Liver (tissue), 8 donors: ENCODE measurements at regions not wholly inside any gene's neighbourhood (a gene's known extent, or its start where the extent isn't known, plus 50 kb on each side); places are given as distances from the start of the nearest gene placed in this dataset.

Experiments used
- DNase-seq: peaks from one replicate; pipeline ENCODE4 v3.0.0-alpha.2; 2017; ENCODE audit warnings: low spot score
- H3K27ac ChIP-seq, 2 donors: one replicate each; pipeline ENCODE4 v1.7.0; 2013; ENCODE audit warnings: inconsistent platforms in 2 of 2, low read length in 2 of 2, control low read depth in 1 of 2, low read depth in 1 of 2, mild to moderate bottlenecking in 1 of 2
- H3K27me3 ChIP-seq, 4 donors: one replicate each; pipeline versions ENCODE4 v1.6.1 to v1.7.0; 2013; ENCODE audit warnings: low read length in 3 of 4, inconsistent platforms in 1 of 4, mild to moderate bottlenecking in 1 of 4, moderate library complexity in 1 of 4; ENCODE audit not compliant: control insufficient read depth in 4 of 4, insufficient read depth in 4 of 4
- H3K36me3 ChIP-seq, 4 donors: one replicate each; pipeline versions ENCODE4 v1.6.1 to v1.7.0; 2013; ENCODE audit warnings: low read length in 3 of 4, mild to moderate bottlenecking in 3 of 4, low read depth in 1 of 4, moderate library complexity in 1 of 4; ENCODE audit not compliant: control insufficient read depth in 4 of 4, insufficient read depth in 3 of 4
- H3K4me1 ChIP-seq, 4 donors: one replicate each; pipeline versions ENCODE4 v1.6.1 to v1.7.0; 2013; ENCODE audit warnings: low read length in 3 of 4, mild to moderate bottlenecking in 3 of 4, moderate library complexity in 1 of 4; ENCODE audit not compliant: control insufficient read depth in 4 of 4, insufficient read depth in 4 of 4
- H3K4me3 ChIP-seq, 3 donors: one replicate each; pipeline versions ENCODE4 v1.6.1 to v1.7.0; 2013; ENCODE audit warnings: low read length in 3 of 3, control low read depth in 1 of 3, low read depth in 1 of 3, mild to moderate bottlenecking in 1 of 3
- H3K9ac ChIP-seq, 2 donors: one replicate each; pipeline ENCODE4 v1.7.0; 2013; ENCODE audit warnings: low read length in 2 of 2, mild to moderate bottlenecking in 2 of 2, moderate library complexity in 2 of 2, control low read depth in 1 of 2, low read depth in 1 of 2
- H3K9me3 ChIP-seq, 4 donors: one replicate each; pipeline versions ENCODE4 v1.6.1 to v1.7.0; 2013; ENCODE audit warnings: low read length in 3 of 4; ENCODE audit not compliant: control insufficient read depth in 4 of 4
- ATF3 ChIP-seq: IDR thresholded peaks from 2 replicates; pipeline ENCODE4 v1.6.1; 2016; ENCODE audit warnings: antibody characterized with exemption
- EGR1 ChIP-seq, 2 donors: IDR thresholded peaks; 2 replicates each; pipeline ENCODE4 v1.6.1; 2016 to 2018; ENCODE audit warnings: antibody characterized with exemption in 2 of 2, low read depth in 2 of 2
- FOXA1 ChIP-seq: IDR thresholded peaks from 2 replicates; pipeline ENCODE4 v1.6.1; 2016; ENCODE audit warnings: antibody characterized with exemption
- FOXA2 ChIP-seq: IDR thresholded peaks from 2 replicates; pipeline ENCODE4 v1.6.1; 2016; ENCODE audit warnings: antibody characterized with exemption
- GABPA ChIP-seq, 2 donors: IDR thresholded peaks in 1 of 2; conservative IDR thresholded peaks in 1 of 2; 2 replicates each; pipeline ENCODE4 v1.6.1; 2016; ENCODE audit warnings: antibody characterized with exemption in 2 of 2, mild to moderate bottlenecking in 1 of 2, moderate library complexity in 1 of 2
- HNF4A ChIP-seq, 2 donors: conservative IDR thresholded peaks; 2 replicates each; pipeline ENCODE4 v1.6.1; 2016; ENCODE audit warnings: antibody characterized with exemption in 2 of 2, mild to moderate bottlenecking in 2 of 2
- HNF4G ChIP-seq: IDR thresholded peaks from 2 replicates; pipeline ENCODE4 v1.6.1; 2016; ENCODE audit warnings: antibody characterized with exemption
- JUND ChIP-seq, 2 donors: IDR thresholded peaks; 2 replicates each; pipeline ENCODE4 v1.6.1; 2016; ENCODE audit warnings: antibody characterized with exemption in 2 of 2
- MAX ChIP-seq: IDR thresholded peaks from 2 replicates; pipeline ENCODE4 v1.6.1; 2016; ENCODE audit warnings: antibody characterized with exemption
- NR2F2 ChIP-seq: IDR thresholded peaks from 2 replicates; pipeline ENCODE4 v1.6.1; 2016; ENCODE audit warnings: antibody characterized with exemption
- RAD21 ChIP-seq, 2 donors: IDR thresholded peaks; 2 replicates each; pipeline ENCODE4 v1.6.1; 2016; ENCODE audit warnings: antibody characterized with exemption in 2 of 2, mild to moderate bottlenecking in 2 of 2
- RXRA ChIP-seq, 2 donors: IDR thresholded peaks; 2 replicates each; pipeline ENCODE4 v1.6.1; 2017 to 2018; ENCODE audit warnings: antibody characterized with exemption in 2 of 2, mild to moderate bottlenecking in 1 of 2
- SP1 ChIP-seq: IDR thresholded peaks from 2 replicates; pipeline ENCODE4 v1.6.1; 2018; ENCODE audit warnings: antibody characterized with exemption, mild to moderate bottlenecking
- TAF1 ChIP-seq: conservative IDR thresholded peaks from 2 replicates; pipeline ENCODE4 v1.6.1; 2016; ENCODE audit warnings: antibody characterized with exemption, mild to moderate bottlenecking
- YY1 ChIP-seq: IDR thresholded peaks from 2 replicates; pipeline ENCODE4 v1.6.1; 2016; ENCODE audit warnings: antibody characterized with exemption, mild to moderate bottlenecking
- ZBTB33 ChIP-seq: IDR thresholded peaks from 2 replicates; pipeline ENCODE4 v1.6.1; 2016; ENCODE audit warnings: antibody characterized with exemption
- WGBS: extraction: QIAGEN DNeasy Blood & Tissue Kit; methylation state at CpG from one replicate; pipeline ENCODE4 v1.1.7; 2013; 5-methylcytosine and 5-hydroxymethylcytosine counted together
- TF ChIP-seq, protein P1 (sequence below): fragments of 150-350 bp; IDR thresholded peaks from 2 replicates; pipeline ENCODE4 v1.5.1; 2017; ENCODE audit warnings: improper control_type of control experiment, low read depth, low read length; ENCODE audit not compliant: missing input control
- TF ChIP-seq, protein P2 (sequence below): IDR thresholded peaks from 2 replicates; pipeline ENCODE4 v1.6.1; 2016; ENCODE audit warnings: antibody characterized with exemption, mild to moderate bottlenecking
- donor health status: healthy.
- donor health status: healthy.
- donor health status: healthy.
- donor health status: healthy.
- donor health status: healthy.

DNA sequence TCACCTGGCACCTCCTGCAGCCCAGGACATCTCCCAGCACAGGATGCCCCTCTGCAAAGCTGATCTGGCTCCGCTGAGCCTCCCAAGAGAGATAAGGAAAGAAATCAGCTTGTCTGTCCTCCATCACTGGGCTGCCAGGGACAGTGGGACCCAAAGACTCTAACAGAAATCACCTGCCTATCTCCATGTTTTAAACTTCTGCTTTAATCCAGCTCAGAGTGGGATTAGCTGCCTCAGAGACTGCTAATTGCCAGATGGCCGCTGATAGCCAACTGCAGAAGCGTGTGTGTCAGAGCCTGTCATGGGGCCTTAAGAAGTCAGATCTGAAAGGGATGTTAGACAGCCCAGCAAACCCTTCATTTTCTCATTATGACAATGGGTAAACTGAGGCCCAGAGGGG lies 389.4 kb upstream of the KLHL29 start:
- Histone ChIP-seq H3K27me3 (no peaks in the 10 kb centered on the region), H3K9ac (no peak overlapping the region), H3K27ac (no peak overlapping the region), H3K9me3 (no peaks in the 10 kb centered on the region), H3K4me1 (no peaks in the 10 kb centered on the region), H3K4me3 (no peak overlapping the region), H3K36me3 (no peaks in the 10 kb centered on the region)
- no peak for DNase-seq
- TF ChIP-seq ZBTB33 (no peak), GABPA (IDR thresholded peaks at IDR 0.05 in 1 of 2, conservative IDR thresholded peaks at IDR 0.05 in 1 of 2) (no peak), HNF4G (no peak), JUND (IDR thresholded peaks at IDR 0.05) (no peak), MAX (no peak)
- TF ChIP-seq, protein P1, sequence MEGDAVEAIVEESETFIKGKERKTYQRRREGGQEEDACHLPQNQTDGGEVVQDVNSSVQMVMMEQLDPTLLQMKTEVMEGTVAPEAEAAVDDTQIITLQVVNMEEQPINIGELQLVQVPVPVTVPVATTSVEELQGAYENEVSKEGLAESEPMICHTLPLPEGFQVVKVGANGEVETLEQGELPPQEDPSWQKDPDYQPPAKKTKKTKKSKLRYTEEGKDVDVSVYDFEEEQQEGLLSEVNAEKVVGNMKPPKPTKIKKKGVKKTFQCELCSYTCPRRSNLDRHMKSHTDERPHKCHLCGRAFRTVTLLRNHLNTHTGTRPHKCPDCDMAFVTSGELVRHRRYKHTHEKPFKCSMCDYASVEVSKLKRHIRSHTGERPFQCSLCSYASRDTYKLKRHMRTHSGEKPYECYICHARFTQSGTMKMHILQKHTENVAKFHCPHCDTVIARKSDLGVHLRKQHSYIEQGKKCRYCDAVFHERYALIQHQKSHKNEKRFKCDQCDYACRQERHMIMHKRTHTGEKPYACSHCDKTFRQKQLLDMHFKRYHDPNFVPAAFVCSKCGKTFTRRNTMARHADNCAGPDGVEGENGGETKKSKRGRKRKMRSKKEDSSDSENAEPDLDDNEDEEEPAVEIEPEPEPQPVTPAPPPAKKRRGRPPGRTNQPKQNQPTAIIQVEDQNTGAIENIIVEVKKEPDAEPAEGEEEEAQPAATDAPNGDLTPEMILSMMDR = no peak
- 87% methylated on average over 3 of the region's 3 CpGs for WGBS

DNA sequence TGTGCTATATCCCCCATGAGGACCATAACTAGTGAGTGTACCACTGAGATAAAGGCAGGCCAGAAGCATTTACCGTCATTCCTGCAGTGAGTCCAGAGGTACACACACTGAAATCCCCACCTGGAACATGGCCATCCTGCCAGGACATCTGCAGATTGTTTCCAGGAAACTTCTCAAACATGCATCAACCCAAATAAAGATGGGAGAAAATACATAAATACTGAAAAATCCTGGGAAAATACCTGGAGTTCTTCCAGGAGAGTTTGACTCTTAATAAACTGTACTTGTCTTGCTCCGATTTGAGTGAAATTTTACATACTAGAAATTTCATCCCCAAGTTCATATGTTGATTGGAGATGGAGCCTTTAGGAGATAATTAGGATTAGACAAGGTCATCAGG lies 388.1 kb upstream of the KLHL29 start:
- WGBS = 79% methylated on average over 2 of the region's 2 CpGs
- no peak overlapping the region for H3K9ac ChIP-seq
- no peak for DNase-seq

More for the DNA sequence above, 388.1 kb upstream of the KLHL29 start:
- Histone ChIP-seq H3K4me1 (no peaks in the 10 kb centered on the region), H3K27me3 (no peaks in the 10 kb centered on the region), H3K9me3 (no peaks in the 10 kb centered on the region), H3K36me3 (no peaks in the 10 kb centered on the region), H3K4me3 (no peak overlapping the region), H3K27ac (no peak overlapping the region)
- no peak for TF ChIP-seq RXRA (IDR thresholded peaks at IDR 0.05)
- TF ChIP-seq, protein P1 = no peak
- no peak for TF ChIP-seq EGR1 (IDR thresholded peaks at IDR 0.05; ENCODE audit: low read depth in 2 of 2)
- TF ChIP-seq GABPA (IDR thresholded peaks at IDR 0.05 in 1 of 2, conservative IDR thresholded peaks at IDR 0.05 in 1 of 2) = no peak
- no peak for TF ChIP-seq HNF4A (conservative IDR thresholded peaks at IDR 0.05)
- TF ChIP-seq SP1 = no peak
- TF ChIP-seq HNF4G = no peak
- no peak for TF ChIP-seq ZBTB33
- TF ChIP-seq, protein P2, sequence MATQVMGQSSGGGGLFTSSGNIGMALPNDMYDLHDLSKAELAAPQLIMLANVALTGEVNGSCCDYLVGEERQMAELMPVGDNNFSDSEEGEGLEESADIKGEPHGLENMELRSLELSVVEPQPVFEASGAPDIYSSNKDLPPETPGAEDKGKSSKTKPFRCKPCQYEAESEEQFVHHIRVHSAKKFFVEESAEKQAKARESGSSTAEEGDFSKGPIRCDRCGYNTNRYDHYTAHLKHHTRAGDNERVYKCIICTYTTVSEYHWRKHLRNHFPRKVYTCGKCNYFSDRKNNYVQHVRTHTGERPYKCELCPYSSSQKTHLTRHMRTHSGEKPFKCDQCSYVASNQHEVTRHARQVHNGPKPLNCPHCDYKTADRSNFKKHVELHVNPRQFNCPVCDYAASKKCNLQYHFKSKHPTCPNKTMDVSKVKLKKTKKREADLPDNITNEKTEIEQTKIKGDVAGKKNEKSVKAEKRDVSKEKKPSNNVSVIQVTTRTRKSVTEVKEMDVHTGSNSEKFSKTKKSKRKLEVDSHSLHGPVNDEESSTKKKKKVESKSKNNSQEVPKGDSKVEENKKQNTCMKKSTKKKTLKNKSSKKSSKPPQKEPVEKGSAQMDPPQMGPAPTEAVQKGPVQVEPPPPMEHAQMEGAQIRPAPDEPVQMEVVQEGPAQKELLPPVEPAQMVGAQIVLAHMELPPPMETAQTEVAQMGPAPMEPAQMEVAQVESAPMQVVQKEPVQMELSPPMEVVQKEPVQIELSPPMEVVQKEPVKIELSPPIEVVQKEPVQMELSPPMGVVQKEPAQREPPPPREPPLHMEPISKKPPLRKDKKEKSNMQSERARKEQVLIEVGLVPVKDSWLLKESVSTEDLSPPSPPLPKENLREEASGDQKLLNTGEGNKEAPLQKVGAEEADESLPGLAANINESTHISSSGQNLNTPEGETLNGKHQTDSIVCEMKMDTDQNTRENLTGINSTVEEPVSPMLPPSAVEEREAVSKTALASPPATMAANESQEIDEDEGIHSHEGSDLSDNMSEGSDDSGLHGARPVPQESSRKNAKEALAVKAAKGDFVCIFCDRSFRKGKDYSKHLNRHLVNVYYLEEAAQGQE = no peak
- TF ChIP-seq JUND (IDR thresholded peaks at IDR 0.05) = no peak
- TF ChIP-seq FOXA1 = no peak
- TF ChIP-seq TAF1 = no peak
- TF ChIP-seq ATF3 = no peak
- no peak for TF ChIP-seq YY1
- TF ChIP-seq MAX = no peak
- TF ChIP-seq FOXA2 = no peak
- no peak for TF ChIP-seq NR2F2
- no peak for TF ChIP-seq RAD21 (IDR thresholded peaks at IDR 0.05)
